Gastroesophageal sphincter (tissue), 3 donors: ENCODE measurements at regions not wholly inside any gene's neighbourhood (a gene's known extent, or its start where the extent isn't known, plus 50 kb on each side); places are given as distances from the start of the nearest gene placed in this dataset.

Experiments
- CTCF ChIP-seq, 4 experiments: fragments of 200-600 bp in 2 of 4; fragments of 450-650 bp in 2 of 4; sonication (generic) in 1 of 4; IDR thresholded peaks; one replicate each; pipeline ENCODE4 v1.5.1; 2017 to 2019; ENCODE audit warnings: antibody characterized with exemption in 4 of 4, mild to moderate bottlenecking in 2 of 4, moderate library complexity in 2 of 4
- EP300 ChIP-seq: sonication (generic); formaldehyde crosslinking; IDR thresholded peaks from one replicate; pipeline ENCODE4 v1.6.1; 2017; ENCODE audit warnings: antibody characterized with exemption, mild to moderate bottlenecking

GRCh38 chr6:19427548-19427947 is 409.6 kb upstream of the ID4 start:
- no peak for TF ChIP-seq CTCF (IDR thresholded peaks at IDR 0.05)
- no peak for TF ChIP-seq EP300
